ENCODE measurements at regions not wholly inside any gene's neighbourhood (a gene's known extent, or its start where the extent isn't known, plus 50 kb on each side); places are given as distances from the start of the nearest gene placed in this dataset.
"Not testable (repeated sequence)": the region's sequence is repeated elsewhere in the genome, so short reads cannot be mapped to it uniquely, and the experiment has no call there.

DNA sequence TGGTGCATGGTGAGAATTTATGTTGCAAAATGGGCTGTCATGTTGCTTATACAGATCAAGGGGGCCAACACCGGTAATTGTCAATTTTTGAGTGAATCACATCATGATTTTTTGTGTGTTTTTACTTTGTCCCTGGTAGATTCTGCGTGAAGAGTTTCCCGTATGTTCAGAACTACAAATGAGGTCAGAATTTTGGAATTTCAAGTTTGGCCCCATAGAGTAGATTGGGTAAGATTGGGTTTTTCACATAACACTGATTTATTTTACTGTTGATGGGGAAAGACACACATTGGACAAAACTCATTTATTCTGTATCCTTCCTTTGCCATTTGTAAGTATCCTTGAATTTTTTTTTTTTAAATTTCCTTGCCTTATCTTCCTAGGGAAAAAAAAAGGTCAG lies 158.5 kb upstream of the MXRA5 start:
- no peak for DNase-seq

- DNase-seq = no peak
Observed at GRCh38 chrX:3501833-3502535, 155.5 kb upstream of the MXRA5 start.

DNA sequence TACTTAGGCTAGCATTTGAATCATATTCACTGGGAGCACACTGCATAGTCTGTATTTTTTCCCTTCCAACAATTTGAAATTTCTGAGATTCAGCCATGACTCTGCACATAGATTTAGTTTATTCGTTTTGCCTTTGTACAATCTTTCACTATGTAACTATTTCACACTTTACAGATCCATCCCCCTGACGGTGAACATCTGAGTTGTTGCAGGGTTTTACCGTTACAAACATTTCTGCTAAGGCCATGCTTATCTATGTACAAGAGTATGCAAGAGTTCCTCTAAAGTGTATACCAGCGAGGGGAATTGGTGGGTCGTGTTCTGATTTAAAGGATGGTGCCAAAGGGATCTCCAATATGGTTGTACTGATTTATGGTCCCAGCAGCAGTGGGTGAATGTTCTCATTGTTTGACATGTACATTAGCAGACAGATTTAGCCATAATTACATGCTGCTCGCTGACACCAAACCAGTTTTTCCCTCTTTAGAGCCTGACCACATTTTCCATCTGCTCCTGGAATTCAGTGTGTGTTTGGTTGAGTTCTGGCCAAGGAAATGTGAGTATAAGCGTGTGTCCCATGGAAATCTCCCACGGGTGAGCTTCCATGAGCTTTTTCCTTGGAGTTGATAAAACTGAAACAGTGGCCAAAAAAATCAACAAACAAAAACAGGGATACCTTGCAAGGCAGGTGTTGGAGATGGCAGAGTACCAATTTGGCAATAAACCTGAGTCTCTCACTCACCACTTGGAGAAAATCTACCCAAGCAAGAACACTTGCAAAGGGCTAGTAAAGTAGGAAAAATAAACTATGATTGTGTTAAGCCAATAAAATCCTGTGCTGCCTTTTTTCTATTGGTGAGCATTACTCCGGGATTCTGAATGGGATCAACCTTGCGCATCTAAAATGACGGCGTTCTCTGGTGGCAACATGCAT lies 149.7 kb upstream of the MXRA5 start:
- peak; percentile 29 for DNase-seq

GRCh38 chrX:3493605-3494004 lies 147.2 kb upstream of the MXRA5 start:
- DNase-seq = no peak

DNA sequence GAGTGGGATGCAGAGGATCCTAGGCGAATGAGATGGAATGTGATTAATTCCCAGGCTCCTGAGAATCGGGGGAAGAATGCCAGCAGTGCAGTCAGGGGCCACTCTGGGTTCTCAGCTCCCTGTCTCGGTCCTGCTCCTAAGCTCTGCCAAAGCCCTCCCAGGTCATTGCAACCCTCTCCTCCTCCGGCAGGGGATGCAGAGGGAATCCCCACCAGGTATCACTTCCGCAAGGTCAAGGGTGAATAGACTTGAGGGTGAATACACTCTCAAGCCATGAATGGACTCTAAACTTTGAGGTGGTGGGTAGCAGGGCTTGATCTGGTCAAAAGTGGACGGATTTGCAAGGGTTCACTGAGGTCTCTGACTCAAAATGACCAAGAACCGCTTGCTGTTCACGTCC lies 139.3 kb upstream of the MXRA5 start:
- DNase-seq = no peak

- no peak for DNase-seq
Observed at GRCh38 chrX:3479026-3479425, 132.6 kb upstream of the MXRA5 start.

DNA sequence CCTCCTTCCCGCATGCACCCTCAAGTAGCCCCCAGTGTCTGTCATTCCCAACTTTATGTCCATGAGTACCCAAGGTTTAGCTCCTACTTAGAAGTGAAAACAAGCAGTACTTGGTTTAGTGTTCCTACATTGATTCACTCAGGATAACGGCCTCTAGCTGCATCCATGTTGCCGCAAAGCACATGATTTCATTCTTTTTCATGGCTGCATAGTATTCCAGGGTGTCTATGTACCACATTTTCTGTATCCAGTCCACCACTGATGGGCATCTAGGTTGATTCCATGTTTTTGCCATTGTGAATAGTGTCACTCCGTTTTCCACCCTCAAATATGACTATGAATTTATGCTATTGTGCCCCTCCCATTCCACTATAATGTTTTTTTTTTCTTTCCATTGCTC lies 130.5 kb upstream of the MXRA5 start:
- no peak for DNase-seq

DNA sequence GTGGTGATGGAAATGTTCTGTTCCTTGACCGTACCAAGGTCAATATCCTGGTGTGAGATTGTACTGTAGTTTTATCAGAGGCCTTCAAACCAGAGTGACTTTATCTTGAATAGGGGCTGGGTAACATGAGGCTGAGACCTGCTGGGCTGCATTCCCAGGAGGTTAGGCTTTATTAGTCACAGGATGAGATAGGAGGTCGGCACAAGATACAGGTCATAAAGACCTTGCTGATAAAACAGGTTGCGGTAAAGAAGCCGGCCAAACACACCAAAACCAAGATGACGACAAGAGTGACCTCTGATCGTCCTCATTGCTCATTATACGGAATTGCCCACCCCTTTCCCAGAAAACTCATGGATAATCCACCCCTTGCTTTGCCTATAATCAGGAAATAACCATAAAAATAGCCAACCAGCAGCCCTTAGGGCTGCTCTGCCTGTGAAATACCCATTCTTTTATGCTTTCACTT lies 123.8 kb upstream of the MXRA5 start:
- DNase-seq = not testable (repeated sequence)

- no peak for DNase-seq
Observed at GRCh38 chrX:3468031-3468430, 121.6 kb upstream of the MXRA5 start.

DNA sequence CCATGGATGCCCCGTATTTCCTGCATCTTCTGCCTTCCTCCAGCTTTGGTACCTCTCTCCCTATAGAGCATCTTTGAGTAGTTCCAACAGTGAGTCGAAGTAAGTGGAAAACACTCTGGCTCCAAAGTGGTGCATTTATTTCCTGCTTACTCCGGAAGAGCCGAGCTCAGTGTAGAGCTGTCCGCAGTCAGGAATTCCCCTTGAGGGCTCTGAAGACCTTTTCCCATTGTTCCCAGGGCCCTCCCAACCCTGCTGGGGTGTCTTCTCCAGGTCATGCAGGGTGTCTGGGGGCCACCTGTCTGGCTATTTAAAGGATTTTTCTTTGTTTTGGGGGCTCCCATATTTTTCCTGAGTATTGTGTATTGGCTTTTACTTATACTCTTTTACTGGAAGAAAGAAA lies 118.6 kb upstream of the MXRA5 start:
- no peak for DNase-seq

GRCh38 chrX:3462166-3462508 lies 115.7 kb upstream of the MXRA5 start:
- DNase-seq = no peak

- no peak for DNase-seq
Observed at GRCh38 chrX:3461397-3462165, 115.1 kb upstream of the MXRA5 start.

DNA sequence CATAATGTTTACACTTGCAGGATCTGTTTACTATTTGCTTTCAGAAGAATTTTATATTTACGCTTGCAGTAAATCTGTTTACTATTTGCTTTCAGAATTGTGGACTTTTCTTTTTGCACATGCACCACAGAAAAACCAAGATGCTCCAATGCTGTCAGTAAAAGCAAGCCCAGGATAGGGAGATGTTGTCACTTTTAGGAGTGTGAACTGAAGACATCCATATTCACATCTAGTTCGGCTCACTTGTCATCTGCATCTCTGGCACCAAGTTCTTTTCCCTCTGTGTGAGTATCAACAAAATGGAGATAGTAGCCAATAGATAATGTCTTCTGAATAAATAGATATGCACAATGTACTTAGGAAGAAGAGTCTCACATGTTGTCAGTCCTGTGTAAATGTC lies 109.3 kb upstream of the MXRA5 start:
- DNase-seq = no peak

DNA sequence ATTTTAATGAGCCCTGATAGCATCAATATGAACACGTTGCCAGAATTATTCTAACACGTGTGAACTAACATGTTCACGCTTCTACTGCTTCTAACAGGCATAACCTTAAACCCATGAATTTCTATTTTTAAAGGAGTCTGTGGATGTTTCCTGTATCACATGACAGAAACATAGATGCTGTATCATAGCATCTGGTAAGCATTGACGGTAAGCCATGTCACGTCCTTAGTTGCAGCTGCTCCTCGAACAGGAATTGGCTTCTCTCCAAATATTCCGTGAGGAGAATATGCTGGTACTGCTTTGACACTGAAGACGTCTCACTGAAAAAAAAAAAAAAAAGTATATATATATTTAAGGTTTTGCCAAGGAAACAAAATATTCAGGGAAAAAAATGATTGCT lies 105.1 kb upstream of the MXRA5 start:
- DNase-seq = peak; percentile 61

DNA sequence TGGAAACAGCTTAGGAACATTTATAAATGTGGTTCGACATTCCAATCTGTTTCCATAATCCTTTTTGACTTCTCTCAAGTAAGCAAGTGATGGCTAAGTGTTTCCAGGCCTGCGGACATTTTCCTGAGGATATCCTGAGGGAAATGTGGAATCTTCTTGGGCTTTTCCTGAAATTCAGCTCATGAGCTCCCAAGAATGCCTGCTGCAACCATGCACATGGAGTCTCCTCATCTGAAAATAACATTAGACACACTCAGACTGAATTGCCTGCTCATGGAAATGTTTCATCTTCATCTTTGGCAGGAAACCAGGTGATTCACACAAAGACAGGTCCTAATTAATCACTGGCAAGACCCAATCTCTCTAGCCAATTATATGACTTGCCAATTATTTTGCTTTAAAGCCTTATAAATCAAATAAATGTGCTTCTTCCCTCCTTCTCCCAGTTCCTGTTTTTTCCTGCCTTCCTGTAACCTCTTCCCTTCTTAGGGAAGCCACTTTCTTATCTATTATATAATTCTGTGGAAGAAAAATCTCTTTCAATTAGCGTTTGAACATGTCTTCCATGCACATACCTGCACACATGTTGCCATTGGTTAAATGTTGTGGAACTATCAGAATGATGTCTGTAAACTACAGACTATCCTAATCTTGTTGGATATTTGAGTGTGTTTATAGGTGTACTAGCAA lies 104.6 kb upstream of the MXRA5 start:
- no peak for DNase-seq

DNA sequence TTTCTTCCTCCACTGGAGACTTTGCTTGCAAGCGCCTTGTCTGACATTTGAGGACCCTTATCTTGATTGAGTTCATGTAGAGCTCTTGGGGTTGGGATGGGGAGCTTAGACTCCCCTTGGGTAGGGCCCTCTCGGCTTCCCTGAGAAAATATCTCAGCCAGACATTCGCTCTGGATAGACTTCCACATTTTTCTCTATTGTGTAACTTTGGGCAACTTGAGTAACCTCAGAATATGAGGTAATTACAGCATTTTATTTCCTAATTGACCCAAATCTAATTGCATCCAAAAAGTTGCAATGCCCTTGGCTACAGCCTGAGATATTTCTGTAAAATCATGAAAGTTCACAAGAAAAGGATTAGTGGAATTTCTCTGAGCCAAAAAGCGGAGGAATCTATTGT lies 102.8 kb upstream of the MXRA5 start:
- no peak for DNase-seq

DNA sequence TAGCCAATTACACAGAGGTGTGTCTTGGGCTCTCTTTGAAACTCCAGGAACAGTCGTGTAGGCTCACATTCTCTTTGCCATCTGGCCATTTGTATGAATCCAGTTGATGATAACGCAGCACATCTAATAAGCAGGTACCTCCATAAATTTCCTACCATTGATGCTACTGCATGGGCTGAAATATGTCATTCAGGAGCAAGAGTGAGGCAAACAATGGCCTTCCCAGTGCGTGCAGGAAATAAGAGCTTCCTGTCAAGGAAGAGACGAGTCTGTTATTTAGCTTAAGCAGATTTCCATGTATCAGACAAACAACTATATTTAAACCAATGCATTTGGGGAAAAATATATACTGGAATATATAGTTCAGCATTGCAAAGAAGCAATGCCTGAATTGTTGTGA lies 102.1 kb upstream of the MXRA5 start:
- DNase-seq = no peak

DNA sequence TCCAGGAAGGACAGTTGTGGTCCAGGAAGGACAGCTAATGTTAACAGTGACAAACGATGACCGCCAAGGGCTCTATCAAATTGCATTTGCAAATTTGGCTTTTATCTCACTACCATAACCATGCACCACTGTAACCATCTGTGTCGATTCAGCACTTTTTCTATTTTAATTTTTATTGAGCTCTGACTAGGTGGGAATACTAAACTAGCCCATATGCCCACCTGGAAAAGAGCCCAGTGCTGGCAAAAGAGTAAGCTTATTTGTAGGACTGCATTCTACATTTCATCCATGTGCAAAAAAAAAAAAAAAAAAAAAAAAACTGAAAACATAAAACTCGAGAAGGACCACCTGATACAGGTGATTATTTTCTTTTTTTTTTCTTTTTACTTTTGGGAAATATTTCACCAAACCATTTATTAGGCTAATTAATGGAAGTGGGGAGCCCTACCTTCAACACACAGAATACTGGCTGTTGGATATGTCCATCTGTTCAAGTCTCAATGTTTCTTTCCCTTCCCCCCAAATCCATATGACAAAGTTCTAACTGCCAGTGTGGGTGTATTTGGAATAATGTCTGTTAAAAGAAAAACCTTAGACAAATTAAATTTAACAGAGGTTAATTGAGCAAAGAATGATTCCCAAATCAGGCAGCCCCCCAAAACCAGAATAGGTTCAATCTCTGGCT lies 99.5 kb upstream of the MXRA5 start:
- DNase-seq = peak; percentile 96

DNA sequence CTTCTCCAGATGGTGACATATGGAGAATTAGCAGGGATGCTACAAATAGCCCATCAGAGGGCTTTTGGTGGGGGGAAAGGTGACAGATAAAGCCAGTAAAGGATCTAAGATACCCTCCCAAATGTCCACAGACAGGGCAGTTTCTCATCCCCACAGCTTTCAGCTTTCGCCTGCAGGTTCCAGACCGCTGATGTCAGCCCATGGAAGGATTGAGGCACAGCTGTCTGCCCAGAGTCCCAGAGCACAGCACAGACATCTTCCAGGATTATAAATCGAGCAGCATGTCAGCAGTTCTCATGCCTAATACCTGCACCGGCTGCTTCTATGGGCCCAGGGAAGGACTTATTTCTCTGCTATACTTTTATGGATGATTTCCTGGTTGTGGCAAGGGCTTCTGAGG lies 96.7 kb upstream of the MXRA5 start:
- DNase-seq = peak; percentile 98

DNA sequence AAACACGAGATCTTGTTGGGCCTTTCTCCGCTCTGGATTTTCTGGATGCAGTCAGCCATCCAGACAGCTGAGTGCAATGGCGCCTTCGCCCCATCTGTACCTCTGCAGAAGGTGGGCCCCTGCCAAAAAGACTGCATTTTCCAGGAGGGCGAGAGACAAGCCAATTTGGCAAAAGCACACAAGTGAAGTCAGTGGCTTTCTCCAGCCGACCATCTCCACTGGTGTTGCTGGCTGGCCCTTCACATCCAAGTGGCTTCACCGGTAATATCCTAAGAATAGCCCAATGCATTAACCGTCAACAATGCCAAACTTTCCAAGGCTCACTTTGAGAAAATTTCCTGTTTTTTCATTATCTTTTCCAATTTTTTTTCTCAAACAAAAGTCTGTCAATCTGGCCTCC lies 96.2 kb upstream of the MXRA5 start:
- peak; percentile 94 for DNase-seq

- DNase-seq = peak; percentile 35
Observed at GRCh38 chrX:3440981-3441380, 94.5 kb upstream of the MXRA5 start.

GRCh38 chrX:3435916-3436315 lies 89.5 kb upstream of the MXRA5 start:
- not testable (repeated sequence) for DNase-seq

Measured in DMS 273 treated with DMSO at 0.1 percent for 48 hours (cell line).